NCI-H526 treated with DMSO at 0.1 percent for 48 hours (cell line): ENCODE measurements at regions not wholly inside any gene's neighbourhood (a gene's known extent, or its start where the extent isn't known, plus 50 kb on each side); places are given as distances from the start of the nearest gene placed in this dataset.

Experiments
- DNase-seq: peaks from one replicate; lab custom pipeline; 2025; lab: John Stamatoyannopoulos, UW

GRCh38 chr1:218938259-218938658 lies 235.4 kb upstream of the LYPLAL1 start:
- no peak for DNase-seq

DNA sequence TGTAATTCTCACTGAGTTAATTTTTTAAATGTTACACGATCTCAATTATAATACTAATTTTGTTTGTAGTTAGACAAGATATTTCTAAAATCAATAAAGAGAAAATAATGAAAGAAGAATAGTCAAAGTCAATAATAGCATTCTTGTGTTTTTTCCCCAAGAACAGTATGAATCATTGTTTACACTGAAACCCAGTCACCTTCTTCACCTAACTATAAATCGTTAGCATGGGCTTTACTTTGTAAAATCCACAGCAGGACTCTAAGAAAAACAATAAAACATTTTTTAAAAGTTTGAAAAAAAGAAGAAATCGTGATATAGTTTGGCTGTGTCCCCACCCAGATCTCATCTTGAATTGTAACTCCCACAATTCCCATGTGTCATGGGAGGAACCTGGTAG lies 234.6 kb upstream of the LYPLAL1 start:
- DNase-seq = no peak

DNA sequence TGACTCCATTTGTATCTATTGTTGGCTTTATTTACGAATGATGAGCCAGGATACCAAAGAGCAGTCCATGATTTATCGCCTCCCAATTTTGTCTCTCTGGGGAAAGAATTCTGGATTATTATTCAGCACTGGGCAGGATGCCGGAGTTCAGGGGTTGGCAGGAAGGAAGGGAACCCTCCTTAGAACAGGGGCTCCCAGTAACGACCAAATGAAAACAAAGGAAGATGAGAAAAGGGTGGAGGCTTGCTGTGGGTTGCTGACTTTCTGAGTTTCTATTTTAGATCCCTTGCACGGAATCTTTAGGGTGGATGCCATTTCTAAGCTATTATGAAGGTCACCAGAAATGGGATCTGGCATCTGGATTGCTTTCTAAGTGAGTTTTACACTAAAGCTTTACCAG lies 231.2 kb upstream of the LYPLAL1 start:
- DNase-seq = no peak

DNA sequence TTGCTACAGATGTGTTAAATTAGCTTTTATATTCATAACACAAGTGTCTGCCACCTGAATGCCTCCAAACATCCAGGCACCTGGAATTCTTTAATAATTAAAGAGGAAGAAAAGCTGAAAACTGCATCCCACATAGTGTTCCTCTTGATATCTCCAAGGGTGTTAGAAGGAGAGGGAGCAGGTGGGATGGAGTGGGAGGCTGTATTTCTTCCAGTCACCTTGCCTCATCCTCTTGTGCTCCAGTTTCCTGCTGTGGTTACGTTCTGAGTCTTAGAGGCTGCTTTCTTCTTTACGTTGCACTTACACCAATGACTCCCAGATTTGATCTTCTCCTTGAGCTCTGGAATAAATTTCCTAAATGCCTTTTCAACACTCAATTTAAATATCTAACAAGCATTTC lies 230.3 kb upstream of the LYPLAL1 start:
- DNase-seq = no peak

GRCh38 chr1:218945050-218945449 lies 228.6 kb upstream of the LYPLAL1 start:
- DNase-seq = no peak

DNA sequence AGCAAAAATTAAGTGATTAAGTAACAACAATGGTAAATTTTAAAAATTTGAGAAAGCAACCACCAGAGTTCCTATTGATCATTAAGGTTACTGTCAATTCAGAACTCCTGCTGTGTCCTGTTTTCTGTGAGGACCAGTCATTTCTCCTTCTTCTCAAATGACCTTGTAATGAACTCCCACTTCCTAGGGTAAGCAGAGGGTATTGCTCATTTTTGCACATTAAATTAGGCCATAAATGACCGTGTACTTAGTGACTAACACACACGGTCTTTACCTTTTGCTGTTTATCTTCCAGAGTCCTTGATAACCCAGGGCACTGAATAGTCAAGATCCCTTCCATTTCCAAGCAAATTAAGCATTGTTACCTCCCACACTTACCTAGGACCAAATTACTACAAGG lies 227.5 kb upstream of the LYPLAL1 start:
- no peak for DNase-seq

DNA sequence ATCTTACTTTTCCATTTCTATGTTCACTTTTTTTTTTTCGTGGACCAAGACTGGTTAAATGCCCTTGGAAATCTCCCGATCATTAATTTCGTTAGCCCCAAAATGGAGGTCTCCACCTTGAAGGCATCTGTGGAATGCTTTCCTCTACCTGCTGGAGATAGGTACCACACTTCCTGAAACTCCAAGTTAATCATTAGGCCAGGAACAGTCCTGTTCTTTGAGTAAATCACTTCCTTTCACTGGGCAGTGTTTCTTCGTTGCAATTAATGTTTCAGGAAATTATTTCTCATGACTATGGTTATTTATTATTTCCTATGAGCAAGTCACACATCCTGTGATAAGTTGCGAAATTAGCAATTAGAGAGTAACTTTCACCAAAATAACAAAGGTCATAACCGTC lies 225.2 kb upstream of the LYPLAL1 start:
- no peak for DNase-seq

DNA sequence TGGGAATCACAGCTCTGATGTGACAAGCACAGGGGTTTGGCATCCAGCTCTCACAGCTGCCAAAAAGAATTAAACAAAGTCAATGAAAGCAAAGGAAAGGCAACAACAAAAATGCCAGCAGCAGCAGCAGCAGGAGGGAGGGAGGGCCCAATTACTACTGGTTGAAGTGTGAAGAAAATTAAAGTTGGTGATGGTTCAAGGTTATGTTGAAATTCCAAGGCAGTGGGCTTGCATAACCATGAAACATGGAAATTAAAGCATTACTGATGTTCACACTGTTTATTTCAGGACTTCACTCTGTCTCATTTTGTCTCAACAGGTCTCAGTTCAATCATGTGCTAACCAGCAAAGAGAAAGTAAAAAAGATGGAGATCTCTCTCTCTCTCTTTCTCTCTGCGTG lies 220.3 kb upstream of the LYPLAL1 start:
- no peak for DNase-seq

GRCh38 chr1:218957971-218958370 lies 215.7 kb upstream of the LYPLAL1 start:
- DNase-seq = no peak

DNA sequence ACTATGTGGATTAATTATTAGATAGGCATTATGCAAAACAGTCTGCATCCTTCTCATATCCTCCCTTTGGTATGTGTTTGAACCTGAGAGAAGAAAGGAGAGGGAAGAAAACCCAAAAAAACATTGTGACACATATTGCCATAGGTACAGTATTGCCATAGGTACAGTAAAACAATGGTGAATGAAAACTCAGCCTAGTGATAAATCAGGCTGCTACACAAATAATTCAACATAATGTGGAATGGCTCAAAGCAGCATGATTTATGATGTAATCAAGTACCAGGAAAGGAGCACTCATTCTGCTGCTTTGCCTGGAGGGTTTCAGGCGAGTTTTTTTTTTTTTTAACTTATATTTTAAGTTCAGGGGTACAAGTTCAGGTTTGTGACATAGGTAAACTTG lies 213.9 kb upstream of the LYPLAL1 start:
- DNase-seq = no peak

DNA sequence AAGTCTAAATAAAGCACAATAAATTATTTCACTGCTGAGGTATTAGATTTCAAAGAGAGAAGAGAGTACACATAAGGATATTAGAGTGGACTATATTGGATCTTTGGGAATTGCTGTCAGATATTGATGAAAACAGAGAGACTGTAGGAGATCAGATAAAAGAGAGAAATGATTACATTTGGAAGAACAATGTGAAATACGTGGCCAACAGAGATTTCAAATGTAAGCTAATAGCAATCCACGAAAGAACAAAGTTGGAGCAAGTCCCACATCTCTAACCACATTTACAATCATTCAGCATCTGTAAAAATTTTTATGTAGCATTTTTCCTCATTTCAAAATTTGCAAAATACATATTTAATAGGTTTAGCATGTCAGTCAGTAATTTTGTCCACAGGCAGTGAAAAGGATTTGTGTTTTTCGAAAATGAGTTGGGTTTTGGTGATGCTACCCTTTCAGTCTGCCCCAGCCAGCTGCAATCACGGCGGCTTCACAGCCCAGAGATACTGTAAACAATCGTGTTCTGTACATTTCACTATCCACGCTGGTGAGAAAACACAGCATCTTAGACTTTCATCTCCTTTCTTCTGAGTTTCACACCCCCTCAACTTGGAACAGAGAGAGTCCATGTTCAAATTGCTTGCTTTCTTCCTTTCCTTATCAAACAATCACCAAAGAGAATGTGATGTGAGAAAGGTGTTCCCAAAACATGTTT lies 209.1 kb upstream of the LYPLAL1 start:
- no peak for DNase-seq

DNA sequence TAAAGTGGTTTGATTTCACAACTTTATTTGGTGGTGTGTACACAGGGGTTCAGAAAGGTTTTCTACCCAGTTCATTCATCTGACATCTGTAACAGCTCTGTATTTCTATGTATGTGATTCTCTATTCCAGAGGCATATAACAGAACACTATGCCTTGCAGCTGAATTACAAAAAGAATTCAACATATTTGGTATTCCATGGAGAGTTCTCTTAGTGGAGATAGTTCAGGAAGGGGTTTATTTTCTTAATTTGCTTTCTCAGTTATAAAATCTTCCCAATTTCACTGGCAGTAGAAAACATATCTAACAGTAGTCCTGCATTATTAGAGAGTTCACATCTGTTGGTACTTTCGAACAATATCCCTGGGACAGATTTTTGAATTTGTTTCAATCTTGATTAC lies 207.9 kb upstream of the LYPLAL1 start:
- no peak for DNase-seq

- DNase-seq = no peak
Observed at GRCh38 chr1:218967254-218967653, 206.4 kb upstream of the LYPLAL1 start.

DNA sequence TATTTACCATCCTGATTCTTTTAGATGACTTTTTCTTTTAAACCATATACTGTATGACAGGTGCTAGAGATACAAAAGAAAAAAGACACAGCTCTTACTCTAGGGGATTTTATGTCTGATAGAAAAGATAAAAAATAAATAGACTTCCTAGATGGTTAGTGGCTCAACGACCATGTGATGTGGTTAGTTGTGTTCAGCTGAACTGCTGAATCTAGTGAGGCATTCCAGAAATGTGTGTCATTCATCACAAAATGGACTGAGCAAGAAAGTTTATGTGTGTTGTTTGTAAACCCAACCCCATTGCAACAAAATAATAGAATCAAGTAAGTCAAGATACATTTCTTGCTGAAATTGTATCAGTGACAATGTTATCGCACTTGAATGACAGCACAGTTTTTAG lies 205.8 kb upstream of the LYPLAL1 start:
- DNase-seq = no peak

- no peak for DNase-seq
Observed at GRCh38 chr1:218969006-218969405, 204.7 kb upstream of the LYPLAL1 start.

GRCh38 chr1:218970397-218970990 lies 203.2 kb upstream of the LYPLAL1 start:
- DNase-seq = no peak

GRCh38 chr1:218971156-218971555 lies 202.5 kb upstream of the LYPLAL1 start:
- no peak for DNase-seq

GRCh38 chr1:218980881-218981280 lies 192.8 kb upstream of the LYPLAL1 start:
- no peak for DNase-seq

GRCh38 chr1:218982482-218982881 lies 191.2 kb upstream of the LYPLAL1 start:
- no peak for DNase-seq

DNA sequence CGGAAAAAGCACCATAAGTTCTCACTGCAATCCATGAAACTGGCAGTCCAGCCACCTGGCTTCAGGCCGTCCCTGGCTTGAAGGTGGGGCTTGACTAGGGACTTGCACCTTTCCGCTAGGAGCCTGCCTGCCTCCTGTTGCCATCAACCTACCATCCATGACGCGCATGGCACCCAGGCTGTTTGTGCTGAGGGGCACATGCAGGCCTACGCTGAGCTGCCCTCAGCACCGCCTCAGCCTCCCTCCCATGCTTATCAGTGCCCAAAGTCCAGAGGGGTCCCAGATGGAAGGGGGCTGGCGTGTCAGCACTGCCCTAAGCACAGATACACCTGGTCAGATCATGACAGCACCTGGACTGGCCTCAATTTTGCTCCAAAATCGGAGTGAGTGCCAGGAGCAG lies 190.2 kb upstream of the LYPLAL1 start:
- DNase-seq = no peak

DNA sequence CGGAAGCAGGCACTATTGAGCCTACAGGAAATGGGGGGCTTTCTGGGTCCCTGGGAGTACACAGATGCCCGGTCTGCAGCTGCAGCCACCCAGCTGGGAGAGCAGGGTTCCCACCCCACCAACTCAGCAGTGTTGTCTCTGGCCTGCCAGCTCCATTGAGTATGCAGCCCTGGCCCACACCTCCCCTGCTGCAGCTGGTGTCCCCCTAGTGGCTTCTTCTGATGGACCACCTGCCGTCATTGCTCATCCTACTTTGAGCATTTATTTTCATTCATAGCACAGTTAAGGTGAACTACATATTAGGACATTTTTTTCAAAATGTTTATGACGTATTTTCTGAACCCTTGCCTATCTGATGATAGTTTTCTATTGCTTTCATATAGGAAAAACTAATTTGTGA lies 189.8 kb upstream of the LYPLAL1 start:
- no peak for DNase-seq

- no peak for DNase-seq
Observed at GRCh38 chr1:218985424-218985984, 188.2 kb upstream of the LYPLAL1 start.

GRCh38 chr1:218986816-218987215 lies 186.9 kb upstream of the LYPLAL1 start:
- no peak for DNase-seq

- no peak for DNase-seq
Observed at GRCh38 chr1:218990019-218990418, 183.7 kb upstream of the LYPLAL1 start.
